ENCODE measurements at regions not wholly inside any gene's neighbourhood (a gene's known extent, or its start where the extent isn't known, plus 50 kb on each side); places are given as distances from the start of the nearest gene placed in this dataset.

DNA sequence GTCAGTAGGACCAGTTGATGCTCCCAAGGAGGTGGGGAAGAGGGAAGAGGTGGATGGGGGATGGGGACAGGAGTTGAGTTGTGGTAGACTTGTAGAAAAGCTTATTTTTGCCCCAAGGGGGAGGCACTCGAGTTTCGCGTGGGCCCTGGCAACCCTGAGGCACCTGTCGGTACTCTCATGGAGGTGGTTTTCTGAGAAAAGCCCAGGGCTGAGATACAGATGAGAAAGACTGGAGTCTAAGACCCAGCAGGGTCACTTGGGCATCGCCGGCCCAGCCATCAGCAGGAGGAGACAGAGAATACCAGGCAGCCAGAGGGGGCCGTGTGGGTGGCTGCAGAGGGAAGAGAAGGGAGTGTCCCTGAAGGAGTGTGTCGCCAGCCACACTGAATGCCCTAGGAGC, 57.7 kb upstream of the HPCAL1 start:
- DNase-seq (ENCODE audit: low read depth): no peak

DNA sequence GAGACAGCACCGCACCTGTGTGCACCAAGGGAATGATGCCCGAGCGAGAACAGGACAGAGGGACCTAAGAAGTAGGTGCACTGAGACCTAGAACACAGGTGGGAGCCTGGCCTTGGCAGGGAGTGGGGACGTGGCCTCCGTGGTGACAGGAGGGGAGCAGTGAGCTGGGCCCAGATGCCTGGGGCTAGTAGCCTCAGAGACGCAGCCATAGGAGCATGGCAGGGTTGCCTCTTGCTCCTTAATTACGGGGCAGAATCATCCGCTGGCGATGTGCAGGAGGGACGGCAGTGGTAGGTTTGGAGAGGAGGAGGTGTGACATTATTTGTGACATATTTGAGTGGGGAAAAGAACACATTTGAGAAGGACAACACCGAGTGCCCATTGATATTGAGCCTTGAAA, 57.0 kb upstream of the HPCAL1 start:
- TF ChIP-seq, protein P1, sequence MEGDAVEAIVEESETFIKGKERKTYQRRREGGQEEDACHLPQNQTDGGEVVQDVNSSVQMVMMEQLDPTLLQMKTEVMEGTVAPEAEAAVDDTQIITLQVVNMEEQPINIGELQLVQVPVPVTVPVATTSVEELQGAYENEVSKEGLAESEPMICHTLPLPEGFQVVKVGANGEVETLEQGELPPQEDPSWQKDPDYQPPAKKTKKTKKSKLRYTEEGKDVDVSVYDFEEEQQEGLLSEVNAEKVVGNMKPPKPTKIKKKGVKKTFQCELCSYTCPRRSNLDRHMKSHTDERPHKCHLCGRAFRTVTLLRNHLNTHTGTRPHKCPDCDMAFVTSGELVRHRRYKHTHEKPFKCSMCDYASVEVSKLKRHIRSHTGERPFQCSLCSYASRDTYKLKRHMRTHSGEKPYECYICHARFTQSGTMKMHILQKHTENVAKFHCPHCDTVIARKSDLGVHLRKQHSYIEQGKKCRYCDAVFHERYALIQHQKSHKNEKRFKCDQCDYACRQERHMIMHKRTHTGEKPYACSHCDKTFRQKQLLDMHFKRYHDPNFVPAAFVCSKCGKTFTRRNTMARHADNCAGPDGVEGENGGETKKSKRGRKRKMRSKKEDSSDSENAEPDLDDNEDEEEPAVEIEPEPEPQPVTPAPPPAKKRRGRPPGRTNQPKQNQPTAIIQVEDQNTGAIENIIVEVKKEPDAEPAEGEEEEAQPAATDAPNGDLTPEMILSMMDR (conservative IDR thresholded peaks at IDR 0.05; ENCODE audit: low read length): no peak
- no peak for DNase-seq (ENCODE audit: low read depth)
- no peak overlapping the region for H3K4me3 ChIP-seq (ENCODE audit: low read length)

More for the DNA sequence above, 57.7 kb upstream of the HPCAL1 start:
- TF ChIP-seq, protein P1 (conservative IDR thresholded peaks at IDR 0.05; ENCODE audit: low read length): no peak
- no peak overlapping the region for H3K4me3 ChIP-seq (ENCODE audit: low read length)

DNA sequence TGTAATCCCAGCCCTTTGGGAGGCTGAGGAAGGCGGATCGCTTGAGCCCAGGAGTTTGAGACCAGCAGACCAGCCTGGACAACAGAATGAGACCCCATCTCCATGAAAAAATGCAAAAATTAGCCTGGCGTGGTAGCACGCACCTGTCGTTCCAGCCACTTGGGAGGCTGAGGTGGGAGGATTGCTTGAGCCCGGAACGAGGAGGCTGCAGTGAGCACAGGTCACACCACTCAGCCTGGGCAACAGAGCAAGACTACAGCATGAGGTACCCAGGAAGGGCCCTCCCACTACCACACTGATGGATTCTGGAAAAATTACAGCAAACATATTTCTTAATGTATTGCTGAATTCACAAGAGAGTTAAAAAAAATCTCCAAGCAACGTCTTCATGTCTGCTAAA, 56.3 kb upstream of the HPCAL1 start:
- TF ChIP-seq, protein P1 (conservative IDR thresholded peaks at IDR 0.05; ENCODE audit: low read length): no peak
- no peak overlapping the region for H3K4me3 ChIP-seq (ENCODE audit: low read length)
- DNase-seq (ENCODE audit: low read depth): no peak

DNA sequence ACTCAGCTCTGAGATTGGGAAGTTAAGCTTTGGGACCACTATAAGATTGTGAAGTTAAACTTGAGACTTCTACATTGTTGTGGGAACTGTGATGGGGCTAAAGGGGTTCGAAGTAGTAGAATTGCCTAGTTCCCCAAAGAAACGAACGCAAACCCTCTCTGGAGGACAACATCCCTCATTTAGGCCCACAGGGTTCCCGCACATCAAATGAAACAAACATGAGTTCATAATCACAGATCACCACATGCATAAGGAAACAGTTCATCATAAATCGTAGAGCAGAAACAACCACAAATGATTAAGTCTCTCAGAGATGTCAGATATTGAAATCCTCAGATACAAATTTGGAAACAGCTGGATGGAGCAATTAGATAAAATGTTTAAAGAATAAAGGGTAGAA, 55.9 kb upstream of the HPCAL1 start:
- H3K4me3 ChIP-seq (ENCODE audit: low read length): no peak overlapping the region
- no peak for DNase-seq (ENCODE audit: low read depth)
- TF ChIP-seq, protein P1 (conservative IDR thresholded peaks at IDR 0.05; ENCODE audit: low read length): no peak

DNA sequence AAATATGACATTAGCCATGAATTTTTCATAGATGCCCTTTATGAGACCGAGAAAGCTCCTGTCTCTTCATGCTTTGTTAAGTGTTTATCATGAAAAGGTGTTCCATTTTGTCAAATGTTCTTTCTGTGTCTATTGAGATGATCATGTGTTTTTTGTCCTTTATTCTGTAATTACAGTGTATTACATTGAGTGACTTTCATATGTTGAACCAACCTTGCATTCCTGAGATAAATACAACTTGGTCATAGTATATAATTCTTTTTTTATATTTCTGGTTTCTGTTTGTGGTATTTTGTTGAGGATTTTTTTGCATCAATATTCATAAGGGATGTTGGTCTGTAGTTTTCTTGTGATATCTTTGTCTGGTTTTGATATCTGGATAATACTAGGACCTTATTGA, 52.9 kb upstream of the HPCAL1 start:
- no peak overlapping the region for H3K4me3 ChIP-seq (ENCODE audit: low read length)
- DNase-seq (ENCODE audit: low read depth): no peak
- TF ChIP-seq, protein P1 (conservative IDR thresholded peaks at IDR 0.05; ENCODE audit: low read length): no peak

DNA sequence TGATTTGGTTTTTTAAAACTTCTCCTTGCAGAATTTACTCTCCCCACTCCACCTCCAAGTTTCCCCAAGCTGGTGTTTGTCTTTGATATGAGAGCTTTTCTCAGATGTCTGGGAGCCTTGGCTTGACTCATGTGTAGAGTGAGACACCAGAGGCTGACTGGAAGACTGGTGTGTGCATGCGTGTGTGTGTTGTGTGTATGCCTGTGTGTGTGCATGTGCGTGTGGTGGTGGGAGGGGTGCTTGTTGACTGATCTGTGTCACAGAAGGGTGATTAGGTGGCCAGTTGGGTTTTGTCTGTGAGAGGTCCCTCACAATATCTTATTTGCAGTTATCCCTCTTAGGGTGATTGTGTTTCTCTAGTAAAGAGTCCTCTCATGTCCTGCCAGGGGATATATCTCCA, 50.5 kb upstream of the HPCAL1 start:
- TF ChIP-seq, protein P1 (conservative IDR thresholded peaks at IDR 0.05; ENCODE audit: low read length): no peak
- no peak overlapping the region for H3K4me3 ChIP-seq (ENCODE audit: low read length)
- no peak for DNase-seq (ENCODE audit: low read depth)

DNA sequence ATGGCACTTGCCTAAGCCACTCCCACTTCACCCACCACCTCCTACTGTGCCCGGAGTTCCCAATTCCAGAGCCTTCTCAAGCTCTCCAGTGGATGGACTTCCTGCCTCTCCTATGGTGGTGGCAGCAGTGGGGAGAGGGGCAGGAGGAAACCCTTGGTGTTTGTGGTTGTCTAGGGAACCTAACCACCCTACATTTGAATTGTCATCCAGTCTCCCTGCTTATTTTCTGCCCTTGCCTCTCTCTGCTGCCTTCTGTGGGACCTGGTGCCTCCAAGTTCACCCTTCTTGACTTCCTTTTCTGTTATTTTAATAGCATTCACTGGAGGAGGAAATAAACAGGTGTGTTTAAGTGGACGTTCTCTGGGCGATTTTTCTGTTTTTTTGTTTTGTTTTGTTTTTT, 50.0 kb upstream of the HPCAL1 start:
- no peak for DNase-seq (ENCODE audit: low read depth)
- TF ChIP-seq, protein P1 (conservative IDR thresholded peaks at IDR 0.05; ENCODE audit: low read length): no peak
- no peak overlapping the region for H3K4me3 ChIP-seq (ENCODE audit: low read length)
